Ishikawa (cell line): ENCODE measurements at regions not wholly inside any gene's neighbourhood (a gene's known extent, or its start where the extent isn't known, plus 50 kb on each side); places are given as distances from the start of the nearest gene placed in this dataset.

ENCODE experiments used
- CEBPB ChIP-seq: IDR thresholded peaks from 2 replicates; pipeline ENCODE4 v1.6.1; 2012
- CREB1 ChIP-seq: IDR thresholded peaks from 2 replicates; pipeline ENCODE4 v1.6.1; 2012; ENCODE audit warnings: low read depth
- EGR1 ChIP-seq: IDR thresholded peaks from 2 replicates; pipeline ENCODE4 v1.6.1; 2012
- EP300 ChIP-seq: IDR thresholded peaks from 2 replicates; pipeline ENCODE4 v1.6.1; 2012; ENCODE audit warnings: borderline replicate concordance
- FOXM1 ChIP-seq: IDR thresholded peaks from 2 replicates; pipeline ENCODE4 v1.6.1; 2012; ENCODE audit warnings: low read depth, borderline replicate concordance
- MAX ChIP-seq: IDR thresholded peaks from 2 replicates; pipeline ENCODE4 v1.6.1; 2012
- NFIC ChIP-seq: IDR thresholded peaks from 2 replicates; pipeline ENCODE4 v1.6.1; 2012
- RAD21 ChIP-seq: IDR thresholded peaks from 2 replicates; pipeline ENCODE4 v1.6.1; 2012; ENCODE audit warnings: low read depth
- TAF1 ChIP-seq: IDR thresholded peaks from 2 replicates; pipeline ENCODE4 v1.6.1; 2012; ENCODE audit warnings: low read depth, mild to moderate bottlenecking
- TCF12 ChIP-seq: IDR thresholded peaks from 2 replicates; pipeline ENCODE4 v1.6.1; 2012; ENCODE audit warnings: low read depth
- TEAD4 ChIP-seq: IDR thresholded peaks from 2 replicates; pipeline ENCODE4 v1.6.1; 2012
- USF1 ChIP-seq: IDR thresholded peaks from 2 replicates; pipeline ENCODE4 v1.6.1; 2012
- YY1 ChIP-seq: IDR thresholded peaks from 2 replicates; pipeline ENCODE4 v1.6.1; 2012; ENCODE audit warnings: low read depth
- ZBTB7A ChIP-seq: IDR thresholded peaks from 2 replicates; pipeline ENCODE4 v1.6.1; 2012; ENCODE audit warnings: low read depth
- TF ChIP-seq, protein P1 (sequence below): IDR thresholded peaks from 2 replicates; pipeline ENCODE4 v1.6.1; 2012; ENCODE audit warnings: low read depth, mild to moderate bottlenecking

GRCh38 chr9:117929868-117930267, 225.7 kb downstream of the TLR4 start:
- TF ChIP-seq FOXM1 (no peak), YY1 (no peak), TCF12 (no peak), CREB1 (no peak), MAX (no peak), RAD21 (no peak), EP300 (no peak), CEBPB (no peak), TAF1 (no peak), TEAD4 (no peak)

DNA sequence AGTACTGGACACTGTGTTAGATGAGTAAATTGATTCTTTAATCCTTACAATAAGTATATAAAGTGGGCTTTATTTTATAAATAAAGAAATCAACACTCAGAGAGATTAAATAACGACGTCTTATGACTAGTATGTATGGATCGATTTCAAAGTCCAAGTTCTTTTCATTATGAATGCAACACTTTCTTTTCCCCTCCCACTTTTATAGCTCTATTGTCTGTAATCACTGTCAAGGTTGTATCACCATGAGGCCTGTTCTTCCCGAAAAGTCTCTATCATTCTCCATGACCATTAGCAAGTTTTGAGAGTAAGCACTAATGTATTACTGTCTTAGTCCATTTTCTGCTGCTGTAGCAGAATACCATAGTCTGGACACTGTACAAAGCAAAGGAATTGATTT, 228.4 kb downstream of the TLR4 start:
- TF ChIP-seq, protein P1, sequence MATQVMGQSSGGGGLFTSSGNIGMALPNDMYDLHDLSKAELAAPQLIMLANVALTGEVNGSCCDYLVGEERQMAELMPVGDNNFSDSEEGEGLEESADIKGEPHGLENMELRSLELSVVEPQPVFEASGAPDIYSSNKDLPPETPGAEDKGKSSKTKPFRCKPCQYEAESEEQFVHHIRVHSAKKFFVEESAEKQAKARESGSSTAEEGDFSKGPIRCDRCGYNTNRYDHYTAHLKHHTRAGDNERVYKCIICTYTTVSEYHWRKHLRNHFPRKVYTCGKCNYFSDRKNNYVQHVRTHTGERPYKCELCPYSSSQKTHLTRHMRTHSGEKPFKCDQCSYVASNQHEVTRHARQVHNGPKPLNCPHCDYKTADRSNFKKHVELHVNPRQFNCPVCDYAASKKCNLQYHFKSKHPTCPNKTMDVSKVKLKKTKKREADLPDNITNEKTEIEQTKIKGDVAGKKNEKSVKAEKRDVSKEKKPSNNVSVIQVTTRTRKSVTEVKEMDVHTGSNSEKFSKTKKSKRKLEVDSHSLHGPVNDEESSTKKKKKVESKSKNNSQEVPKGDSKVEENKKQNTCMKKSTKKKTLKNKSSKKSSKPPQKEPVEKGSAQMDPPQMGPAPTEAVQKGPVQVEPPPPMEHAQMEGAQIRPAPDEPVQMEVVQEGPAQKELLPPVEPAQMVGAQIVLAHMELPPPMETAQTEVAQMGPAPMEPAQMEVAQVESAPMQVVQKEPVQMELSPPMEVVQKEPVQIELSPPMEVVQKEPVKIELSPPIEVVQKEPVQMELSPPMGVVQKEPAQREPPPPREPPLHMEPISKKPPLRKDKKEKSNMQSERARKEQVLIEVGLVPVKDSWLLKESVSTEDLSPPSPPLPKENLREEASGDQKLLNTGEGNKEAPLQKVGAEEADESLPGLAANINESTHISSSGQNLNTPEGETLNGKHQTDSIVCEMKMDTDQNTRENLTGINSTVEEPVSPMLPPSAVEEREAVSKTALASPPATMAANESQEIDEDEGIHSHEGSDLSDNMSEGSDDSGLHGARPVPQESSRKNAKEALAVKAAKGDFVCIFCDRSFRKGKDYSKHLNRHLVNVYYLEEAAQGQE = no peak
- no peak for TF ChIP-seq ZBTB7A
- no peak for TF ChIP-seq NFIC
- no peak for TF ChIP-seq CREB1
- no peak for TF ChIP-seq TAF1
- TF ChIP-seq EP300 = no peak

GRCh38 chr9:117936185-117937130, 232.3 kb downstream of the TLR4 start:
- TF ChIP-seq TCF12 (no peak), MAX (no peak), EP300 (no peak), YY1 (no peak), TEAD4 (no peak), NFIC (no peak), CEBPB (no peak), RAD21 (no peak), CREB1 (no peak), ZBTB7A (no peak), USF1 (no peak), TAF1 (no peak), FOXM1 (no peak), EGR1 (no peak)
- TF ChIP-seq, protein P1 = no peak

- TF ChIP-seq RAD21 = no peak
- TF ChIP-seq CREB1 = no peak
- TF ChIP-seq NFIC = no peak
These were observed 233.9 kb downstream of the TLR4 start for GRCh38 chr9:117938086-117938485.

- TF ChIP-seq CREB1 = no peak
These were observed 234.7 kb downstream of the TLR4 start for GRCh38 chr9:117938896-117939295.

DNA sequence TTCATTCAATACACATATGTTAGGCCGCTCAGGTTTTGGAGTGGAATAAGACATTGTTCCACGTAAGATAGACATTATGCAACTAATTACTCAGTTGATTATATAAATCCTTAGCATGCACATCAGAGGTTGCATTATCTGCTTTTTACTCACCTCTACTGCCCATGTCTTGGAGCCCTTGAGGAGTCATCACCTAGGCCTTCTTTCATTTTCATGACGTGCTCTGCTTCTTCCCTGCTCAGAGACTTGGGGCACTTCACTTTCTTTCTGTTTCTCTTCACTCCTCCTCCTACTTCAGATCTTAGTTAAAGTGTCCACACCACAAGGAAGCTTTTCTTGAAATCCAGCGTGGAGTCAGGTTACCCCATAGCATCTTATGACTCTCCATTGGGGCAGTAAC, 241.1 kb downstream of the TLR4 start:
- no peak for TF ChIP-seq YY1
- TF ChIP-seq CEBPB = no peak
- TF ChIP-seq EGR1 = no peak
- no peak for TF ChIP-seq CREB1
- TF ChIP-seq FOXM1 = no peak
- TF ChIP-seq TCF12 = no peak
- TF ChIP-seq TEAD4 = no peak
- no peak for TF ChIP-seq EP300
- TF ChIP-seq TAF1 = no peak
- no peak for TF ChIP-seq ZBTB7A
- TF ChIP-seq, protein P1 = no peak
- no peak for TF ChIP-seq USF1
